ENCODE measurements at regions not wholly inside any gene's neighbourhood (a gene's known extent, or its start where the extent isn't known, plus 50 kb on each side); places are given as distances from the start of the nearest gene placed in this dataset.

DNA sequence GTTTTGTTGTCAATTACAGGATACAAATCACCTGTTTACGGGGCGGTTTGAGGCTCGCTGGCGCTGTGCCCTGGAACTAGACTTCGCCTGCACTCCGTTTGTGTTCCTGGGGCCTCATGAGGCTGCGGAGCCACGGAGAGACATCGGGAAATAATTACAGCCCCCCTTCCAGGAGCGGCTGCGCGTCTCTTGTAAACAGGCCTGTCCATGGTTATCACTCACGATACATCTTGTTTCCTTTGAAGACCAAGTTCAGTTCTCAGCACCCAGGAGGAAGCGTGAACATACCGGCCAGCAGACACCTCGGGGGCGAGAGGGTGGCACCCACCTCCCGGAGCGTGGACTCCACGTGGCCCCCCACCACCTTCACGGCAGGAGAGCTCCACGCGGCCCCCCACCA is 297.1 kb upstream of the IRX4 start:
- no peak for DNase-seq

- DNase-seq = no peak
These were observed 295.8 kb upstream of the IRX4 start for GRCh38 chr5:2178528-2178927.

- DNase-seq = no peak
These were observed 295.3 kb upstream of the IRX4 start for GRCh38 chr5:2178071-2178477.

- no peak for DNase-seq
These were observed 294.5 kb upstream of the IRX4 start for GRCh38 chr5:2177244-2177643.

DNA sequence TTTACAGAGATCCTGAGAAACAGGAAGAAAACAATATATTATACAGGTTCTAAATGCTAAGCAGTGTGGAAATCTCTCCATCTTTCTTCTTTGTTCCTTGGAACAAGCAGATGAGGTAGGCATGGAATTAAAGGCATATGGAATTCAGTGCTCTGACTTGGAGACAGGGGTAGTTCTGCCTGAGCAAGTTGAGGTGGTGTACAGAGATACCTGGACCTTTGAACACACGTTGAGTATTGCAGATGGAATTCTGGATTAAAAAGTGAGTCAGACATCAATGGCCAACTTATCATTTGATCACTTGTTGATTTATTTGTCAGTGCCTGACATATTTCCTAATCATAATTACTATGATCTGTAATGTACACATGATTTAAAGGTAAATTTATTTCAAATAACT is 293.9 kb upstream of the IRX4 start:
- DNase-seq = no peak

DNA sequence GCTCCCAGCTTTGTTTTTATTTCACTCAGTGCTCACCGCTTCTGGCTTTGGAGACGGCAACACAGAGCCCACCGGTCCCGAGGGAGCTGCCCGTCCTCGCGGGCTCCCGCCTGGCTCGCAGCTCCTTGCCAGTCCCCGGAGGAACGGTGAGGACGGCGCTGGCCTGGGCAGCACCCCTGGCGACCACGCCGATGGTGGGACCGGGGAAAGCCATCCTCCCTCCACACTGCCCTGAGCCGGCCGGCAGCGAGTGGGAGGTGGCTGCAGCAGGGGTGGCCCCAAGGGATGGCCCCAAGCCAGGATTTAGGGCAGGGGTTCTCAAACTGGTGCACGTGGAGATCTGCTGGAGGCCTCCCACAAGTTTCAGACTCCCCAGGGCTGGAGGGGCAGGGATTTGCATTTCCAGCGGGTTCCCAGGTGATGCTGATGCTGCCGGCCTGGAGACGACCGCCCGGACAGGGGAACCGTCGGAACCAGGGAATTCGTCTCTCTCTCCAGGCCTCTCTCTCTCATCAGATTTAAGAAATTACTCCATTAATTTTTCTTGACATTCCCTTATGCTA is 293.2 kb upstream of the IRX4 start:
- DNase-seq = no peak

GRCh38 chr5:2175041-2175440 is 292.3 kb upstream of the IRX4 start:
- no peak for DNase-seq

DNA sequence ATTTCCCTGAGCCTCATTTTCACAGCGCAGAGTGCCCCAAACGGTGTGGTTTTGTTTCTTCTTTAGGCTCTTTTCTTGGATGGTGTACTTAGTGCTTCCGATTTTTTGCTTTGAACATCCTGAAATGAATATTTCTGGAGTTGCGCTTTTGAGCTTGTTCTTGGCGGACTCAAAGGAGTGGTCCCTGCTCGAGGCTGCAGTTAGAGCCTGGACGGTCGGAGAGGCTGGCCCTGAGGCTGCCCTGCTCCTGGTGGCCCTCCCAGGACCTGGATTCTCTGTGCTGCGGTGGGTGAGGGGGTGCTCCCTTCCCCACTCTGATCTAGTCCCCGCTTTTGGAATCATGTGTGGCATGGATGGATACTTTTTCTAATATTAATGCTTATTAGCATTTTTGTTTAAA is 291.8 kb upstream of the IRX4 start:
- no peak for DNase-seq

DNA sequence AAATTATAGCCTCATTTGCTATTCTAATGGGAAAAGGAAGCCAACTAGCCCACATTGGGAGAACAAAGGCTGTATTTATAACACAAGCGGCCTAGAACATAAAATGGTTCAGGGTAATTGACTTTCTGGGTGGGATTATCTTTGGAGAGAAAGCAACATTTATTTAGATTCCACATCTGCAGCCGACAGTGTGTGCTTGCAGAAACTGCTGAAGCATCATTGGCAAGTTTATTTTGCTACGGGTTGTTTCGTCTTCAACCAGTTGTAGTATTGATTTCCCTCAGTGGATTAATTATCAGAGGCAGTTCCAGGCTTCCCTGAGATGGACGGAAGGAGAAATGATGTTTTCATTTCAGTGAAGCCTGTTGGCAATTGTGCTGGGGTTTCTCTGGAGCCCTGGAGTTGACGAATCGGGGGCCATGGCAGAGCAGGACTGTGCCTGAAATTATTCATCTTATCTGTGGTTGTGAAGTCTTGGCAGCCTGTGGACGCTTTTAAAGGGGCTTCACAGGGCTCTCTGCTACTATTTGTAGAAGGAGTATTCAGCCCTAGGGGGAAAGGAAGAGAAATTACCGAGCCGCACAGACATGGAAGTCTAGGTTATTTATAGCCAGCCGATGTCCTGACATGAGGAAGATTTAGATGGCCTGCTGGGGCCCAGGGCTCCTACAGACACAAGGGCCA is 290.6 kb upstream of the IRX4 start:
- DNase-seq = no peak

- no peak for DNase-seq
These were observed 289.7 kb upstream of the IRX4 start for GRCh38 chr5:2172471-2172870.

DNA sequence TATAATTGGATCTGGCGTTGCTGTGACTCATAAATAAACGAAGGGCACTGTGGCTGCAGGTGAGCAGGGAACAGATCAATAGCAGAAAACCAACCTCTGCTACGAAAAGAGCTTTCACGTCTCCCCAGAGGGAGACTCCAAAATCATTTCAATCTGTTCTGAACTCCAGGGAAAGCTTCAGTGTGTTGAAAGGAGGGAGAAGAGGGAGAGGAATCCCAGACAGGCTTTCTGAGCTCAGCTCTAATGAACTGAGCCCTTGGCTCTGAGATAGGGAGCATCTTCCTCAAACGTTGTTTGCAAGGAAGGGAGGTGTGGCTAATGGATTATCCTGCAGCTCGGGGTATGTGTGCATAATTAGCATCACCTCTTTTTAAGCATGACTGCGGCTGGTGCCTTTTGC is 288.0 kb upstream of the IRX4 start:
- DNase-seq = no peak

- DNase-seq = no peak
These were observed 287.4 kb upstream of the IRX4 start for GRCh38 chr5:2169850-2170760.

- no peak for DNase-seq
These were observed 286.7 kb upstream of the IRX4 start for GRCh38 chr5:2169430-2169808.

GRCh38 chr5:2168601-2169429 is 286.1 kb upstream of the IRX4 start:
- no peak for DNase-seq

DNA sequence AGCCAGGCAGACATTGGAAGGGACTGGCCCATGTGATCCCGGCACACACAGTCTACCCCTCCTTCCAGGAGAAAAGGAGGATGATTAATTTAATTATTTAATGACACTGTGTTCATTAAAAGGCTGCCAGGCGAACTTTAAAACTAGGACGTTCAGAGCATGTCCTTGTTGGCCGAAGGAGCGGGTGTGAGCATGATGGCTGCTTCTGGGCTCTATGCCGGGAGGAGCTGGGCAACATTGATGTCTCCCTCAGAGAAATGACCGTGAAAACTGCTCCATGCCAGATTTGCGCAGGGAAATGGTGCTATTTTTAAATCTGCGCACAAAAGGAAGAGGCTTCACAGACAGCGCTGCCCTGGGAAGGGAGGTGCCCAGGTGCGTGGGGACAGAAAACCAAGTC is 284.9 kb upstream of the IRX4 start:
- DNase-seq = no peak

DNA sequence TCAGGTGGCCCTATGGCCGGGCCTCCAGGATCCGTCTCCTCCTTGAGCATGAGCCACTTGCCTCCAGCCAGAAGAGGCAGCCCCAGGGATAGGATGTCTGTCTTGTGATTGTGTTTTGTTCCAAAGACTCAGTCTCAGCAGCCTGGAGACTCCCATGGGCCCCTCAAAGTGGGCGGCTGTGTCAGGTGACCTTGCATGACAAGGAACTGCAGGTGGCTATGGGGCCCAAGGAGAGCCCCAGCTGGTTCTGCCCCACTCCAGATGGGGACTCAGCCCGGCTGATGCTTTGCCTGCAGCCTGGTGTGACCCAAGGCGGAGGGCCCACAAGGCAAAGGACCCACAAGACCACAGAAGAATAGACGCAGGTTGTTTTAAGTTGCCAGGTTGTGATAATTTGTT is 284.3 kb upstream of the IRX4 start:
- DNase-seq = no peak

GRCh38 chr5:2166306-2166978 is 283.7 kb upstream of the IRX4 start:
- no peak for DNase-seq

DNA sequence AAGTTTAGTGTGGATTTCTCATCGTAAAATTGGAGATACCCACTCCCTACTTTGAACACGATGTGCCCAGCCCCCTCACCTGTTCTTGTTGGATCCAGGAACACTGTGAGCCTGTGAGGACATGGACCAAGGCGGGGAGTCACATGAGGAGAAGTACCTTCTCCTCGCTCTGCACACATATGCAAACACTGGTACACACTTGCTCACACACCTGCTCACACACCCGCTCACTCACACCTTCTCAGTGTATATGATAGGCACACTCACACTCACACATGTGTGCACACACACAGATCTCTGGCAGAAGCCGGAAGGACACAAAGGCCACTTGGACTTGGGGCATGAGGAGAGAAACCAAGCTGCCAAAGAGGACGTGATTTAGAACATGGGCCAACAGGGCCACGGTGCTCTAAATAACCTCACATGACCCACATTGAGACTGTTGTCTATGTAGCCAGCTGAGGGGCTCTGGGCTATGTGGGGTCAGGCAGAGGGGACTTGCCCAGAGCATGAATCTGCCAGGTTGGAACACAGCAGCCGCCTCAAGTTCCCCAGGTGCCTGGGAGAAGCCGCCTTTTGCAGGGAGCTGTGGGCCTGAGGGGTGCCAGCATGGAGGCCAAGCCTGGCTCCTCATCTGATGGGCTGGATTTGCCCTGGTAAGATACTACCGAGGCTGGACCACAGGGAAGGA is 283.0 kb upstream of the IRX4 start:
- no peak for DNase-seq

- no peak for DNase-seq
These were observed 282.5 kb upstream of the IRX4 start for GRCh38 chr5:2165203-2165602.

DNA sequence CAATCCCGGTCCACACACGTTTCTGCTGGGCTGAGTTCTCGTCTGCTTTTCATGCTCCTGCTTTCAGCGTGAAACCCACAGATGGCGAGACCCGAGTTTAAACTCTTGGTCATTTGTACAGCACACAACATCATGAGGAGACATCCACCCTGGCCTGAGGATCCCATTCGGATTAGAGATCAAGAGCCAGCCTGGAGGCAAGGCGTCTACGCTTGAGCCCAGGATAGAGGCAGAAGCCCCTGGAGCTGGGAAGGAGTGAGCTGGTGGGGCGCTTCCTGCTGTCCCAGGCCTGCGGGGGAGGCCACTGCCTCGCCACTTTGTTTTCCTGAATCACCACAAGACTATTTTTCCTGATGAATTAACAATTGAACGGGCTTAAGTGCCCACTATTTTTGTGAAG is 281.9 kb upstream of the IRX4 start:
- no peak for DNase-seq

GRCh38 chr5:2163940-2164490 is 281.3 kb upstream of the IRX4 start:
- no peak for DNase-seq

Measured in CD4-positive, alpha-beta T cell treated with Interferon gamma for 1 hour (primary cell).